ACC112 (cell line): ENCODE measurements at regions not wholly inside any gene's neighbourhood (a gene's known extent, or its start where the extent isn't known, plus 50 kb on each side); places are given as distances from the start of the nearest gene placed in this dataset.

ENCODE experiments used
- H2AFZ ChIP-seq: fragments of 200-600 bp; sonication (generic); one replicate; pipeline ENCODE4 v1.6.0; 2017; ENCODE audit warnings: antibody characterized with exemption, low read length; ENCODE audit not compliant: unreplicated experiment
- H3K27ac ChIP-seq: fragments of 200-600 bp; sonication (generic); 2 replicates; pipeline ENCODE4 v1.5.1; 2014; ENCODE audit warnings: low read depth, mild to moderate bottlenecking, antibody characterized with exemption, low read length, moderate library complexity
- H3K27me3 ChIP-seq: fragments of 200-600 bp; sonication (generic); 2 replicates; pipeline ENCODE4 v1.6.1; 2014; ENCODE audit warnings: mild to moderate bottlenecking, antibody characterized with exemption, low read length, moderate library complexity, mixed read lengths; ENCODE audit not compliant: insufficient read depth
- H3K36me3 ChIP-seq: fragments of 200-600 bp; sonication (generic); 2 replicates; pipeline ENCODE4 v1.6.1; 2016; ENCODE audit warnings: mild to moderate bottlenecking, antibody characterized with exemption, low read length, moderate library complexity, mixed read lengths; ENCODE audit not compliant: insufficient read depth
- H3K4me1 ChIP-seq: fragments of 200-600 bp; sonication (generic); one replicate; pipeline ENCODE4 v1.6.1; 2016; ENCODE audit warnings: low read length, mixed read lengths; ENCODE audit not compliant: insufficient read depth, unreplicated experiment, control insufficient read depth
- H3K4me3 ChIP-seq: fragments of 200-600 bp; sonication (generic); 2 replicates; pipeline ENCODE4 v1.5.1; 2014; ENCODE audit warnings: mild to moderate bottlenecking, low read depth, low read length
- H3K79me2 ChIP-seq: fragments of 200-600 bp; sonication (generic); one replicate; pipeline ENCODE4 v1.6.0; 2016; ENCODE audit warnings: low read length; ENCODE audit not compliant: control insufficient read depth, unreplicated experiment, insufficient read depth

- no peaks in the 10 kb centered on the region for H3K27me3 ChIP-seq
- H3K4me3 ChIP-seq = no peak overlapping the region
- no peaks in the 10 kb centered on the region for H3K36me3 ChIP-seq
- H3K27ac ChIP-seq = no peak overlapping the region
- no peak overlapping the region for H2AFZ ChIP-seq
- H3K4me1 ChIP-seq = peaks cover 4% of the 10 kb centered on the region
- H3K79me2 ChIP-seq = no peaks in the 10 kb centered on the region
These were observed 114.4 kb downstream of the ZNF518B start for GRCh38 chr4:10342866-10343265.

- H3K4me3 ChIP-seq = no peak overlapping the region
- no peaks in the 10 kb centered on the region for H3K27me3 ChIP-seq
- no peak overlapping the region for H3K27ac ChIP-seq
- no peak overlapping the region for H2AFZ ChIP-seq
- H3K4me1 ChIP-seq = no peaks in the 10 kb centered on the region
- no peaks in the 10 kb centered on the region for H3K79me2 ChIP-seq
- H3K36me3 ChIP-seq = no peaks in the 10 kb centered on the region
These were observed 120.8 kb downstream of the ZNF518B start for GRCh38 chr4:10336471-10336870.

DNA sequence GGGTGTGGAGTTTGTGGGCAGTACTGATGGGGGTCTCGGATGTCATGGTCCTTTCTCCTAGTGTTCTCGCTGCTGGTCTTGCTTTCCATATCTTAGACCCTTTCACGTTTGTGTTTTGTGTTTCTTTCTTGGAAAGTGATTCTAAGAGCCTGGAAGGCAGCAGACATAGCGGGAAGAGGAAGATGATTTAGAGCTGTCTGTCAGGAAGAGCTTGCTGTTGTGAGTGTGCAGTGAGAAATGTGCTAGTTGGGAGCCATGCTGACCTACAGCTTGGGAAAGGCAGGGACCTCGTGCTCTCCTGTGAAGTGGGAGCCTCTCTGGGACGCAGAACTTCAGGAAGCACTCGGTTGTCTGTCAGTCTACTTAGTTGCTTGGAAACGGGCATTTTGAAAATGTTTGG is 122.2 kb downstream of the ZNF518B start:
- no peak overlapping the region for H3K4me3 ChIP-seq
- no peak overlapping the region for H2AFZ ChIP-seq
- H3K36me3 ChIP-seq = no peaks in the 10 kb centered on the region
- no peak overlapping the region for H3K27ac ChIP-seq
- H3K4me1 ChIP-seq = no peaks in the 10 kb centered on the region
- H3K79me2 ChIP-seq = no peaks in the 10 kb centered on the region
- no peaks in the 10 kb centered on the region for H3K27me3 ChIP-seq

DNA sequence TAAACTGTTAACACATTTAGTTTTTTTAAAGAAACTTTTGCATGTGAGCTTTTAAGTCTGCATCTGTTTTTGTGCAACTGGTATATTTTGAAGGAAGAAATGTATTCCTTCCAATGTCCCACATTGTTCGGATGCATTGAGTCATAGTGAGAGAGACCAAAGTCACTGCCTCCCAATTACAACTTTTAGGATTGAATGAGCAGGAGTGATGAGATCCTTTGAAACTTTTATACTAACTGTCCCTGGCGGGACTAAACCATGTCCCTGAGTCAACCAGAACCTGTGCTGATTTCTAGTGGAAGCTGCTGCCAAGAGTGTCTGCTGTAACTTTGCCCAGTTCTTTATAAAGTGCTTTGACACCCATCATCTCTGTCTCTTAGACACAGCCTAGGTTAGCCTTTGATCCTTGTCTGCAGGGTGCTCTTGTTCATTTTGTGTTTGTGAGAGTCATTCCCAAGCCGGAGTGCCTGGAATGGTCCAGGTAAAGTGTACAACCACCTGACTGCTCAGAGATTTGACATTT is 122.7 kb downstream of the ZNF518B start:
- H2AFZ ChIP-seq = no peak overlapping the region
- H3K79me2 ChIP-seq = no peaks in the 10 kb centered on the region
- no peak overlapping the region for H3K27ac ChIP-seq
- no peak overlapping the region for H3K4me3 ChIP-seq
- H3K4me1 ChIP-seq = no peaks in the 10 kb centered on the region
- no peaks in the 10 kb centered on the region for H3K36me3 ChIP-seq
- H3K27me3 ChIP-seq = no peaks in the 10 kb centered on the region

- no peak overlapping the region for H3K4me3 ChIP-seq
- no peak overlapping the region for H2AFZ ChIP-seq
- no peaks in the 10 kb centered on the region for H3K4me1 ChIP-seq
- no peaks in the 10 kb centered on the region for H3K36me3 ChIP-seq
- no peaks in the 10 kb centered on the region for H3K79me2 ChIP-seq
- H3K27me3 ChIP-seq = no peaks in the 10 kb centered on the region
- no peak overlapping the region for H3K27ac ChIP-seq
These were observed 123.3 kb downstream of the ZNF518B start for GRCh38 chr4:10333942-10334341.

- no peaks in the 10 kb centered on the region for H3K27me3 ChIP-seq
- H2AFZ ChIP-seq = no peak overlapping the region
- H3K27ac ChIP-seq = no peak overlapping the region
- no peaks in the 10 kb centered on the region for H3K4me1 ChIP-seq
- no peak overlapping the region for H3K4me3 ChIP-seq
- no peaks in the 10 kb centered on the region for H3K36me3 ChIP-seq
- no peaks in the 10 kb centered on the region for H3K79me2 ChIP-seq
These were observed 131.2 kb downstream of the ZNF518B start for GRCh38 chr4:10326075-10326474.

DNA sequence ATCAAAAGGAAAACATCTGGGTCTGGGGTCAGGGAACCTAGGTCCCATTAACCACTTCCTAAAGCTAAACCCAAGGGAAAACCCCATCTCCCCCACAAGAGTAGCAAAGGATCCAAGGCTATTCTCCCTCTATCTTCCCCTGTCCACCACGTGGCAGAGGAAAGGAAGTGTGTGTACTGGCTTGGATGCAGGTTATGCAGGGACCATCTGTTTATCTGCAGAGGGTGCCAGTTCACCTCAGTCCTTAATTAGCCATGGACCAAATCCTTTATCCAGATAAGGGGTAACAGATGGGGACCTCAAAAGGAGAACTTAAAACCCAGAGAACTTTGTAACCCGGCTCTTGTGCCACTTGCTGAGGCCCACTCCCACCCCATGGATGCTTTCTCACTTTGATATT is 135.3 kb downstream of the ZNF518B start:
- Histone ChIP-seq H2AFZ (no peak overlapping the region), H3K27ac (no peak overlapping the region), H3K4me3 (no peak overlapping the region), H3K36me3 (no peaks in the 10 kb centered on the region), H3K79me2 (no peaks in the 10 kb centered on the region), H3K4me1 (no peaks in the 10 kb centered on the region), H3K27me3 (no peaks in the 10 kb centered on the region)

DNA sequence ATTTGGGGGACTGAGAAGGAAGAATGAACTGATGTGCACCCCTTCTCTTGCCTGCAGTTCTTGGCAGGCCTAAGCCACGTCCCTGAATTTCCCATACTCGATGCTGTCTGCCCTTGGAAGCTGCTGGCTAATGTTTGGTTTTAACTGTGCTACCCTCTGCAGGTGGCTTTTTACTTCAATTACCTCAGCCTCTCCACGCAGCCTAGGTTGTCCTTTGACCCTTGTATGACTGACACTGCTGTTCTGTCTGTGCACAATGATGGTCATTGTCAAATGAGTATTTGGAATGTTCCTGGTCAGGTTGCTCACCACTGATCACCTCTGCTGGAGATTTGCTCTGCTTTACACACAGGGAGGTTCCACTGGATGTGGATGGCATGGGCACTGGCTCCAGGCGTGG is 137.1 kb downstream of the ZNF518B start:
- H3K4me1 ChIP-seq = no peaks in the 10 kb centered on the region
- no peak overlapping the region for H3K27ac ChIP-seq
- no peaks in the 10 kb centered on the region for H3K27me3 ChIP-seq
- no peaks in the 10 kb centered on the region for H3K79me2 ChIP-seq
- H3K36me3 ChIP-seq = no peaks in the 10 kb centered on the region
- no peak overlapping the region for H2AFZ ChIP-seq
- H3K4me3 ChIP-seq = no peak overlapping the region

DNA sequence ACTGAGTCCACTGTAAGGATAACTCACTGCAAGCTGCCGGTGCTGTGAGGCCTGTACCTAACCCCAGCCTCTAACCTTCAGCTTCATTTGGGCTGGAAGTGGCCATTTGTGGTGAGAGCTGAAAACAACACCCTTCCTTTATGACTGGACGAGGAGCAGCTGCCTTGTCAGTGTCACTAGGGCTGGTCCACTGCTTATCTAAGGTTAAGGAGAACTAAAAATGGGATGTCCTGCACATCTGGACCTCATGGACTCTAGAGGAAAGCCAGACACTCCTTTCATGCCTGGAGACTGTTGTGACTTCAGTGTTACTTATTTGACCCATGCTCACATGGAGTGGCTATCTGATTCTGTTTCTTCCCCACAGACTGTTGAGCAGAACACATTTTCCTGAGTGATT is 139.9 kb downstream of the ZNF518B start:
- H3K27me3 ChIP-seq = no peaks in the 10 kb centered on the region
- no peak overlapping the region for H3K27ac ChIP-seq
- no peaks in the 10 kb centered on the region for H3K4me1 ChIP-seq
- no peaks in the 10 kb centered on the region for H3K36me3 ChIP-seq
- H3K79me2 ChIP-seq = no peaks in the 10 kb centered on the region
- H3K4me3 ChIP-seq = no peak overlapping the region
- no peak overlapping the region for H2AFZ ChIP-seq

- no peak overlapping the region for H2AFZ ChIP-seq
- H3K79me2 ChIP-seq = no peaks in the 10 kb centered on the region
- H3K36me3 ChIP-seq = no peaks in the 10 kb centered on the region
- H3K27ac ChIP-seq = no peak overlapping the region
- no peak overlapping the region for H3K4me3 ChIP-seq
- no peaks in the 10 kb centered on the region for H3K27me3 ChIP-seq
- no peaks in the 10 kb centered on the region for H3K4me1 ChIP-seq
These were observed 140.4 kb downstream of the ZNF518B start for GRCh38 chr4:10316851-10317250.

- Histone ChIP-seq H3K4me1 (no peaks in the 10 kb centered on the region), H3K79me2 (no peaks in the 10 kb centered on the region), H2AFZ (no peak overlapping the region), H3K27ac (no peak overlapping the region), H3K36me3 (no peaks in the 10 kb centered on the region), H3K4me3 (no peak overlapping the region), H3K27me3 (no peaks in the 10 kb centered on the region)
These were observed 141.6 kb downstream of the ZNF518B start for GRCh38 chr4:10315638-10316037.
